ENCODE measurements at regions not wholly inside any gene's neighbourhood (a gene's known extent, or its start where the extent isn't known, plus 50 kb on each side); places are given as distances from the start of the nearest gene placed in this dataset.

- Histone ChIP-seq H3K9me3 (replicated peaks in 1 of 2; ENCODE audit: control insufficient read depth in 1 of 2, insufficient read depth in 1 of 2, low read length in 2 of 2) (peaks cover 0 to 7% of the 10 kb centered on the region in 2 donors), H3K79me2 (ENCODE audit: insufficient read depth, low read length) (no peaks in the 10 kb centered on the region), H4K20me1 (ENCODE audit: insufficient read depth, low read length) (no peaks in the 10 kb centered on the region), H3K27me3 (ENCODE audit: control insufficient read depth in 2 of 2, insufficient read depth in 2 of 2, low read length in 2 of 2) (no peaks in the 10 kb centered on the region), H3K4me2 (replicated peaks; ENCODE audit: extremely low read depth, low read length, poor library complexity, severe bottlenecking) (no peak overlapping the region), H3K36me3 (replicated peaks in 1 of 2; ENCODE audit: control insufficient read depth in 1 of 2, insufficient read depth in 2 of 2, low read length in 2 of 2) (no peaks in the 10 kb centered on the region), H3K4me1 (ENCODE audit: control insufficient read depth in 1 of 2, insufficient read depth in 2 of 2, low read length in 2 of 2) (no peaks in the 10 kb centered on the region), H3K27ac (ENCODE audit: low read depth in 1 of 2, low read length in 2 of 2) (no peak overlapping the region), H3K4me3 (replicated peaks in 1 of 3; ENCODE audit: low read depth in 2 of 3, low read length in 3 of 3) (no peak overlapping the region), H2AFZ (ENCODE audit: insufficient read depth, low read depth, low read length, poor library complexity, severe bottlenecking) (no peak overlapping the region), H3K9ac (ENCODE audit: insufficient read depth, low read length, poor library complexity, severe bottlenecking) (no peak overlapping the region)
- no peak for TF ChIP-seq CTCF (IDR thresholded peaks at IDR 0.05)
- 93% methylated on average over 2 of the region's 5 CpGs for WGBS (ENCODE audit: insufficient coverage)
- intact Hi-C loops (cut with micrococcal nuclease) = no loop called here
- no peak overlapping the region for H3K4me3 Mint-ChIP-seq
- DNase-seq = no peak
- H3K36me3 Mint-ChIP-seq = no peaks in the 10 kb centered on the region
- no peaks in the 10 kb centered on the region for H3K4me1 Mint-ChIP-seq
- H3K27ac Mint-ChIP-seq = no peak overlapping the region
- H3K27me3 Mint-ChIP-seq (ENCODE audit: low read depth in 3 of 3) = peaks cover 0 to 2% (median 2%) of the 10 kb centered on the region in 3 donors
- H3K9me3 Mint-ChIP-seq = peaks cover 5 to 15% (median 8%) of the 10 kb centered on the region in 7 donors
Measured at GRCh38 chr2:223528036-223528435, 74.1 kb downstream of the SCG2 start.

- Histone ChIP-seq H3K9ac (ENCODE audit: insufficient read depth, low read length, poor library complexity, severe bottlenecking) (no peak overlapping the region), H2AFZ (ENCODE audit: insufficient read depth, low read depth, low read length, poor library complexity, severe bottlenecking) (no peak overlapping the region), H3K79me2 (ENCODE audit: insufficient read depth, low read length) (no peaks in the 10 kb centered on the region), H3K27ac (ENCODE audit: low read depth in 1 of 2, low read length in 2 of 2) (no peak overlapping the region), H3K4me1 (ENCODE audit: control insufficient read depth in 1 of 2, insufficient read depth in 2 of 2, low read length in 2 of 2) (no peaks in the 10 kb centered on the region), H3K4me2 (replicated peaks; ENCODE audit: extremely low read depth, low read length, poor library complexity, severe bottlenecking) (no peak overlapping the region), H3K9me3 (replicated peaks in 1 of 2; ENCODE audit: control insufficient read depth in 1 of 2, insufficient read depth in 1 of 2, low read length in 2 of 2) (peaks cover 0 to 7% of the 10 kb centered on the region in 2 donors), H4K20me1 (ENCODE audit: insufficient read depth, low read length) (no peaks in the 10 kb centered on the region), H3K27me3 (ENCODE audit: control insufficient read depth in 2 of 2, insufficient read depth in 2 of 2, low read length in 2 of 2) (no peaks in the 10 kb centered on the region), H3K36me3 (replicated peaks in 1 of 2; ENCODE audit: control insufficient read depth in 1 of 2, insufficient read depth in 2 of 2, low read length in 2 of 2) (no peaks in the 10 kb centered on the region), H3K4me3 (replicated peaks in 1 of 3; ENCODE audit: low read depth in 2 of 3, low read length in 3 of 3) (no peak overlapping the region)
- Mint-ChIP-seq H3K27me3 (ENCODE audit: low read depth in 3 of 3) (peaks cover 0 to 2% (median 2%) of the 10 kb centered on the region in 3 donors), H3K4me1 (no peaks in the 10 kb centered on the region), H3K36me3 (no peaks in the 10 kb centered on the region), H3K4me3 (no peak overlapping the region), H3K27ac (no peak overlapping the region), H3K9me3 (peaks cover 5 to 15% (median 8%) of the 10 kb centered on the region in 7 donors)
- WGBS (ENCODE audit: insufficient coverage) = no CpG with 5 or more reads among the region's 3 CpGs
- DNase-seq = no peak
- TF ChIP-seq CTCF (IDR thresholded peaks at IDR 0.05) = no peak
- intact Hi-C loops (cut with micrococcal nuclease) = no loop called here
Measured at GRCh38 chr2:223529696-223530095, 72.5 kb downstream of the SCG2 start.
